PFSK-1 (cell line): ENCODE measurements at regions not wholly inside any gene's neighbourhood (a gene's known extent, or its start where the extent isn't known, plus 50 kb on each side); places are given as distances from the start of the nearest gene placed in this dataset.

Experiments
- FOXP2 ChIP-seq: optimal IDR thresholded peaks from 2 replicates; pipeline ENCODE3; 2011; ENCODE audit warnings: borderline replicate concordance, control low read depth, inconsistent platforms; ENCODE audit not compliant: insufficient read depth; ENCODE audit errors: extremely low read length, extremely low read depth
- POLR2AphosphoS5 ChIP-seq: IDR thresholded peaks from 2 replicates; pipeline ENCODE4 v1.6.1; 2012; ENCODE audit warnings: low read depth, mild to moderate bottlenecking, control low read depth, low read length, moderate library complexity
- REST ChIP-seq, 2 experiments: IDR thresholded peaks; 2 replicates each; pipeline versions ENCODE4 v1.6.1 to v1.8.0; 2011 to 2012; ENCODE audit warnings: low read depth in 2 of 2, low read length in 2 of 2, control low read depth in 1 of 2, inconsistent platforms in 1 of 2, mild to moderate bottlenecking in 1 of 2, moderate library complexity in 1 of 2; ENCODE audit not compliant: insufficient read depth in 1 of 2
- SIN3A ChIP-seq: IDR thresholded peaks from 2 replicates; pipeline ENCODE4 v1.6.1; 2012; ENCODE audit warnings: mild to moderate bottlenecking, low read length, moderate library complexity, borderline replicate concordance; ENCODE audit not compliant: insufficient read depth
- TAF1 ChIP-seq: IDR thresholded peaks from 2 replicates; pipeline ENCODE4 v1.6.1; 2012; ENCODE audit warnings: low read length, control low read depth, borderline replicate concordance; ENCODE audit not compliant: insufficient read depth

- TF ChIP-seq FOXP2 (no peak), POLR2AphosphoS5 (no peak), SIN3A (no peak), TAF1 (no peak), REST (IDR thresholded peaks at IDR 0.05; ENCODE audit: insufficient read depth in 1 of 2, low read depth in 2 of 2, low read length in 2 of 2) (no peak)
Measured at GRCh38 chr6:114445846-114446245, 103.0 kb upstream of the HS3ST5 start.

GRCh38 chr6:114439411-114439810 is 96.6 kb upstream of the HS3ST5 start:
- no peak for TF ChIP-seq POLR2AphosphoS5
- TF ChIP-seq TAF1 = no peak

- TF ChIP-seq REST (IDR thresholded peaks at IDR 0.05; ENCODE audit: insufficient read depth in 1 of 2, low read depth in 2 of 2, low read length in 2 of 2) (no peak), POLR2AphosphoS5 (no peak), SIN3A (no peak), TAF1 (no peak), FOXP2 (no peak)
Measured at GRCh38 chr6:114437235-114437634, 94.4 kb upstream of the HS3ST5 start.

GRCh38 chr6:114436691-114437090 is 93.9 kb upstream of the HS3ST5 start:
- TF ChIP-seq FOXP2 = no peak
- TF ChIP-seq REST (IDR thresholded peaks at IDR 0.05; ENCODE audit: insufficient read depth in 1 of 2, low read depth in 2 of 2, low read length in 2 of 2) = no peak
- no peak for TF ChIP-seq SIN3A
- TF ChIP-seq POLR2AphosphoS5 = no peak
- TF ChIP-seq TAF1 = no peak

- TF ChIP-seq POLR2AphosphoS5 (no peak), SIN3A (no peak), FOXP2 (no peak), TAF1 (no peak), REST (IDR thresholded peaks at IDR 0.05; ENCODE audit: insufficient read depth in 1 of 2, low read depth in 2 of 2, low read length in 2 of 2) (no peak)
Measured at GRCh38 chr6:114435985-114436384, 93.2 kb upstream of the HS3ST5 start.
